ENCODE measurements at regions not wholly inside any gene's neighbourhood (a gene's known extent, or its start where the extent isn't known, plus 50 kb on each side); places are given as distances from the start of the nearest gene placed in this dataset.

GRCh38 chr4:58665649-58666048, 1555.5 kb upstream of the IGFBP7 start:
- Mint-ChIP-seq H3K36me3 (ENCODE audit: low read depth) (no peaks in the 10 kb centered on the region), H3K9me3 (peaks cover 29% of the 10 kb centered on the region), H3K4me1 (ENCODE audit: low read depth) (no peaks in the 10 kb centered on the region), H3K4me3 (ENCODE audit: low read depth) (no peak overlapping the region), H3K27ac (no peak overlapping the region), H3K27me3 (ENCODE audit: low read depth) (no peaks in the 10 kb centered on the region)
- no peak for DNase-seq (ENCODE audit: low spot score)
- intact Hi-C loops (cut with micrococcal nuclease): no loop called here

DNA sequence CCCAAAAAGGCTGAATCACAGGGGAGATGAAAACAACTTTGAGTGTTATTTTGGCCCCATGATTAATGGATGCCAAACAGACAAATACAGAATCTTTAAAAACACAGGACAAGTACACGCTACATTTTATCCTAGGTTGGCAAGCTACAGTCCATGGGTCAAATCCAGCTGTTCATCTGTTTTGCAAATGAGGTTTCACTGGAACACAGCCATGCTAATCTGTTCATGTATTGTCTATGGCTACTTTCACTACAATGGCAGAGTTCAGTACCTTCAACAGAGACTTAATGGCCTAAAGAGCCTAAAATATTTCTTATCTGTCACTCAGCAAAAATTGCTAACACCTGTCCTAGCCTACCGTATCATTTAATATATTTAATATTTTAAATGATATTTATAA, 1548.5 kb upstream of the IGFBP7 start:
- Mint-ChIP-seq H3K27ac (no peak overlapping the region), H3K36me3 (ENCODE audit: low read depth) (no peaks in the 10 kb centered on the region), H3K27me3 (ENCODE audit: low read depth) (no peaks in the 10 kb centered on the region), H3K4me1 (ENCODE audit: low read depth) (no peaks in the 10 kb centered on the region), H3K9me3 (peaks cover 43% of the 10 kb centered on the region), H3K4me3 (ENCODE audit: low read depth) (no peak overlapping the region)
- intact Hi-C loops (cut with micrococcal nuclease): no loop called here
- DNase-seq (ENCODE audit: low spot score): no peak

- Mint-ChIP-seq H3K4me3 (ENCODE audit: low read depth) (no peak overlapping the region), H3K4me1 (ENCODE audit: low read depth) (no peaks in the 10 kb centered on the region), H3K27ac (no peak overlapping the region), H3K27me3 (ENCODE audit: low read depth) (no peaks in the 10 kb centered on the region), H3K9me3 (peaks cover 44% of the 10 kb centered on the region), H3K36me3 (ENCODE audit: low read depth) (no peaks in the 10 kb centered on the region)
- intact Hi-C loops (cut with micrococcal nuclease): no loop called here
- no peak for DNase-seq (ENCODE audit: low spot score)
Measured at GRCh38 chr4:58653251-58653650, 1543.1 kb upstream of the IGFBP7 start.

DNA sequence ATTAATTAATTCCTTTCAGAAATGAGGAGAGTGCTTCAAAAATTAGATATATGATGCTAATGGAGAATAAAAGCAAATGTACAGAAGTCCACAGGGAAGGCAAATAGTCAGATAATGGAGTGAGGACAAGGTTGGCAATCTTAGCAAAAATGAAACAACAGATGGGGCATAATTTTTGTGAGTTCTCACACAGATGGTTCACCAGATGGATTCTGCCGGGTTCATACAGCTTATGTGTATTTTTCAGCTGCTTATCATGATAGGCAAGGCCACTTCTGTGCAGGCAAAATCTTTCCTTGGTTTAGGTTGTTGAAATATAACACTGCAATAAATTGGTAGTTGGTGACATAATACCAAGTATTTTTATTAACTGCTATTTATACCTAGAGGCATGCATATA, 1539.0 kb upstream of the IGFBP7 start:
- intact Hi-C loops (cut with micrococcal nuclease): no loop called here
- Mint-ChIP-seq H3K36me3 (ENCODE audit: low read depth) (no peaks in the 10 kb centered on the region), H3K4me3 (ENCODE audit: low read depth) (no peak overlapping the region), H3K27ac (no peak overlapping the region), H3K9me3 (peaks cover 26% of the 10 kb centered on the region), H3K27me3 (ENCODE audit: low read depth) (no peaks in the 10 kb centered on the region), H3K4me1 (ENCODE audit: low read depth) (no peaks in the 10 kb centered on the region)
- DNase-seq (ENCODE audit: low spot score): no peak

- no peak overlapping the region for H3K27ac Mint-ChIP-seq
- DNase-seq (ENCODE audit: low spot score): no peak
- peaks cover 25% of the 10 kb centered on the region for H3K9me3 Mint-ChIP-seq
- no peaks in the 10 kb centered on the region for H3K4me1 Mint-ChIP-seq (ENCODE audit: low read depth)
- no peaks in the 10 kb centered on the region for H3K27me3 Mint-ChIP-seq (ENCODE audit: low read depth)
- intact Hi-C loops (cut with micrococcal nuclease): no loop called here
- no peak overlapping the region for H3K4me3 Mint-ChIP-seq (ENCODE audit: low read depth)
- no peaks in the 10 kb centered on the region for H3K36me3 Mint-ChIP-seq (ENCODE audit: low read depth)
Measured at GRCh38 chr4:58646126-58646525, 1535.9 kb upstream of the IGFBP7 start.

DNA sequence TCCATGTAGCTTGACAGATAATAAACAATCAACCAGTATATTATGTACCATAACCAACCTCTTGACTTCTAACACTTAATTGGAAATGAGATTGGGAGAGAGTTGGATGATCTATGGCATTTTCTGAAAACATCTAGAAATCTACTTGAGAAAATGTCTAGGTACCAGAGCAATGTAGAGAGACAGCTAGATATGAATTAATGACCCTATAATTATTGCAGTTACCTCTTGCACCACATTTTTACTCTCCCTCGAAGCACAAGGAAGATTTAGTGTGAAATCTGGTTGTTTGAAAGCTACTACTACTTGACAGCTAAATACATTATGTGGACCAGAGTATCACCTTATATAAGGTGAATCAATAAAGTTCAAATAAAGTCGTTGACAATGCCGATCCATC, 1534.4 kb upstream of the IGFBP7 start:
- DNase-seq (ENCODE audit: low spot score): no peak
- H3K27ac Mint-ChIP-seq: no peak overlapping the region
- no peaks in the 10 kb centered on the region for H3K27me3 Mint-ChIP-seq (ENCODE audit: low read depth)
- no peak overlapping the region for H3K4me3 Mint-ChIP-seq (ENCODE audit: low read depth)
- peaks cover 40% of the 10 kb centered on the region for H3K9me3 Mint-ChIP-seq
- no peaks in the 10 kb centered on the region for H3K4me1 Mint-ChIP-seq (ENCODE audit: low read depth)
- intact Hi-C loops (cut with micrococcal nuclease): no loop called here
- no peaks in the 10 kb centered on the region for H3K36me3 Mint-ChIP-seq (ENCODE audit: low read depth)

GRCh38 chr4:58636381-58636780, 1526.2 kb upstream of the IGFBP7 start:
- Mint-ChIP-seq H3K27me3 (ENCODE audit: low read depth) (no peaks in the 10 kb centered on the region), H3K36me3 (ENCODE audit: low read depth) (no peaks in the 10 kb centered on the region), H3K4me1 (ENCODE audit: low read depth) (no peaks in the 10 kb centered on the region), H3K27ac (no peak overlapping the region), H3K4me3 (ENCODE audit: low read depth) (no peak overlapping the region), H3K9me3 (peaks cover 45% of the 10 kb centered on the region)
- DNase-seq (ENCODE audit: low spot score): no peak
- intact Hi-C loops (cut with micrococcal nuclease): no loop called here

DNA sequence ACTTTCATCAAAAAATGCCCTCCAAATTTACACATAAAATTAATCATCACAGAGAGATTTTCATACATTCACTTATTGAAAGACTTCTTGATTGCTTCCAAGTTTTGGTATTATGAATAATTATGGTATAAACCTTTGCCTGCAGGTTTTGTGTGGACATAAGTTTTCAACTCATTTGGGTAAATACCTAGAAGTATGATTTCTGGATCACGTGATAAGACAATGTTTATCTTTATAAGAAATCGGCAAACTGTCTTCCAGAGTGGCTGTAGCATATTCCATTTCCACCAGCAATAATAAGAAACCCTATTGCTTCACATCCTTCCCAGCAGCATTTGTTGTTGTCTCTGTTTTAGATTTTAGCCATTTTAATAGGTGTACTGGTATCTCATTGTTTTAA, 1507.0 kb upstream of the IGFBP7 start:
- H3K27ac Mint-ChIP-seq: no peak overlapping the region
- intact Hi-C loops (cut with micrococcal nuclease): no loop called here
- DNase-seq (ENCODE audit: low spot score): no peak
- H3K4me3 Mint-ChIP-seq (ENCODE audit: low read depth): no peak overlapping the region
- H3K9me3 Mint-ChIP-seq: peaks cover 24% of the 10 kb centered on the region
- H3K4me1 Mint-ChIP-seq (ENCODE audit: low read depth): no peaks in the 10 kb centered on the region
- H3K36me3 Mint-ChIP-seq (ENCODE audit: low read depth): no peaks in the 10 kb centered on the region
- H3K27me3 Mint-ChIP-seq (ENCODE audit: low read depth): no peaks in the 10 kb centered on the region

DNA sequence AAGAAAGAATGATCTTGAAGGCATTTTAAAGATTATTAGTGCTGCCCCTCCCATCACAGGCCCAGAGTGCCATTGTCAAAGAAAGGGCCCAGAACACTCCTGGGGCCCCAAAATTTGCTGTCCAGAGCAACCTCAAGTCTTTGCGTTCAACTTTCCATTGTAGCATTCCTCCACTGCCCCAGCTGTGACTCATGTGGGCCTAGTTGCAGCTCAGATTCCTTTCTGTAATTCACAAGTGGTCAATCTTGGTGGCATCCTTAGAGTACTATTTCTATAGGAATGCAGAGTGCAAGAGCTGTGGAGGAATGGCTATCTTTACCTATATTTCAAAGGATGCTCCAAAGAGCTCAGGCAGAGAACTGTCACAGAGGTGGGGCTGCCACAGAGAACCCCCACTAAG, 1500.8 kb upstream of the IGFBP7 start:
- Mint-ChIP-seq H3K4me3 (ENCODE audit: low read depth) (no peak overlapping the region), H3K4me1 (ENCODE audit: low read depth) (no peaks in the 10 kb centered on the region), H3K27ac (no peak overlapping the region), H3K9me3 (peaks cover 24% of the 10 kb centered on the region), H3K27me3 (ENCODE audit: low read depth) (no peaks in the 10 kb centered on the region), H3K36me3 (ENCODE audit: low read depth) (no peaks in the 10 kb centered on the region)
- intact Hi-C loops (cut with micrococcal nuclease): no loop called here
- DNase-seq (ENCODE audit: low spot score): no peak

GRCh38 chr4:58606303-58606702, 1496.1 kb upstream of the IGFBP7 start:
- no peaks in the 10 kb centered on the region for H3K36me3 Mint-ChIP-seq (ENCODE audit: low read depth)
- H3K9me3 Mint-ChIP-seq: peaks cover 24% of the 10 kb centered on the region
- H3K4me1 Mint-ChIP-seq (ENCODE audit: low read depth): no peaks in the 10 kb centered on the region
- intact Hi-C loops (cut with micrococcal nuclease): no loop called here
- no peak for DNase-seq (ENCODE audit: low spot score)
- no peak overlapping the region for H3K27ac Mint-ChIP-seq
- H3K27me3 Mint-ChIP-seq (ENCODE audit: low read depth): no peaks in the 10 kb centered on the region
- H3K4me3 Mint-ChIP-seq (ENCODE audit: low read depth): no peak overlapping the region

- H3K27me3 Mint-ChIP-seq (ENCODE audit: low read depth): no peaks in the 10 kb centered on the region
- no peaks in the 10 kb centered on the region for H3K36me3 Mint-ChIP-seq (ENCODE audit: low read depth)
- no peak overlapping the region for H3K27ac Mint-ChIP-seq
- no peak overlapping the region for H3K4me3 Mint-ChIP-seq (ENCODE audit: low read depth)
- no peak for DNase-seq (ENCODE audit: low spot score)
- intact Hi-C loops (cut with micrococcal nuclease): no loop called here
- no peaks in the 10 kb centered on the region for H3K4me1 Mint-ChIP-seq (ENCODE audit: low read depth)
- H3K9me3 Mint-ChIP-seq: peaks cover 35% of the 10 kb centered on the region
Measured at GRCh38 chr4:58603951-58604350, 1493.8 kb upstream of the IGFBP7 start.

DNA sequence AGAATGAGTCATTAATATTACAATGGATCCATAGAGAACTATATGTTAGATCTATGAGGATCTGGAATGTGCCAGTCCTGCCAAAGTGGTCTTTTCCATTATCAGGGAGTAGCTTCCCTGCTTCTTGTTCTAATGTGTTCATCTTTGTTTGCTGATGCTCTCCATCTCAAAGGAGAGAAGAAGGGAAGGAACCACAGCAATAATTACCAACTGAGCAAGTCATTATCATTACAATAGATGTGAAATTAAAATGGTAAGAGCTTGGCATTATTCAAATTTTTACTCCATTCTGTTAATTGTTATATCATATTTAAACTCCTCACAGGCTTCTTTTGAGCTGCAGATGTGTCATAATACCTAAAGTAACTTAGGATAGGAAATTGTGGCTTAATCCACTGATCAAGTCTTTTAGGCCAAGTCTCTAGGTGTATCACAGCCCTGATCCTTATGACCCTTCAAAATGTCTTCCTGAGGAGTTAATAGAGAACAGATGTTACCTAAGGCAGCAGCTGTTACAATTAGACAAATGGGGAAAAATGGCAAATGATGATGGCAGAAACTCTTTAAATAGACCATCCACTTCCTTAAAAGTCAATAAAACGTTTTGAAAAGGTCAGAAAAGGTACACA, 1492.7 kb upstream of the IGFBP7 start:
- Mint-ChIP-seq H3K27me3 (ENCODE audit: low read depth) (no peaks in the 10 kb centered on the region), H3K4me1 (ENCODE audit: low read depth) (no peaks in the 10 kb centered on the region), H3K4me3 (ENCODE audit: low read depth) (no peak overlapping the region), H3K9me3 (peaks cover 32% of the 10 kb centered on the region), H3K27ac (no peak overlapping the region), H3K36me3 (ENCODE audit: low read depth) (no peaks in the 10 kb centered on the region)
- no peak for DNase-seq (ENCODE audit: low spot score)
- intact Hi-C loops (cut with micrococcal nuclease): no loop called here

DNA sequence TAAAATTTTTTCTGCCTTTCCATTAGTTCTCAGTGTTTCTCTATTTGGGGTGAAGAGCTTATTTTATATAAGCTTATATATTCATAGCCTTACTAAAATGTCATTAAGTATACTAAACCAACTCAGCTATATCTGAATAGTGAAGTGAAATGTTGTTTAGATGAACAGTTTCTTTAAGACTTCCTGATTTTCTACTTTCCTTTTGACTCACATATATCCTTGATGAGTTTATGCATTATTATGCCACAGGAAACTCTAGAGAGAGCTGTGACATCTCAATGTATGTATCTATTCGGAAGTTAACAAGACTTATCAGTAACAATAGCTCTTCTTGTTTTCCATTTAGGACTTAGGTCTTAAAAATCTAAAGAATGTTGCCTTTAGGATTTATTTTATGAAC, 1491.8 kb upstream of the IGFBP7 start:
- Mint-ChIP-seq H3K27me3 (ENCODE audit: low read depth) (no peaks in the 10 kb centered on the region), H3K4me3 (ENCODE audit: low read depth) (no peak overlapping the region), H3K9me3 (peaks cover 32% of the 10 kb centered on the region), H3K27ac (no peak overlapping the region), H3K4me1 (ENCODE audit: low read depth) (no peaks in the 10 kb centered on the region), H3K36me3 (ENCODE audit: low read depth) (no peaks in the 10 kb centered on the region)
- no peak for DNase-seq (ENCODE audit: low spot score)
- intact Hi-C loops (cut with micrococcal nuclease): no loop called here

GRCh38 chr4:58600290-58600689, 1490.1 kb upstream of the IGFBP7 start:
- Mint-ChIP-seq H3K4me1 (ENCODE audit: low read depth) (no peaks in the 10 kb centered on the region), H3K4me3 (ENCODE audit: low read depth) (no peak overlapping the region), H3K27me3 (ENCODE audit: low read depth) (no peaks in the 10 kb centered on the region), H3K27ac (no peak overlapping the region), H3K9me3 (peaks cover 32% of the 10 kb centered on the region), H3K36me3 (ENCODE audit: low read depth) (no peaks in the 10 kb centered on the region)
- DNase-seq (ENCODE audit: low spot score): no peak
- intact Hi-C loops (cut with micrococcal nuclease): no loop called here
